Left lung (tissue), 4 donors: ENCODE measurements at regions not wholly inside any gene's neighbourhood (a gene's known extent, or its start where the extent isn't known, plus 50 kb on each side); places are given as distances from the start of the nearest gene placed in this dataset.
"Not testable (repeated sequence)": the region's sequence is repeated elsewhere in the genome, so short reads cannot be mapped to it uniquely, and the experiment has no call there.

Experiments
- ATAC-seq: fragments of 200-7000 bp; cut with Tn5 transposase; one replicate; pipeline ENCODE4 v1.9.1; 2020; ENCODE audit warnings: moderate library complexity
- DNase-seq, 4 donors: peaks; one replicate each; pipeline ENCODE4 v3.0.0-alpha.2; 2013 to 2020
- H3K27ac ChIP-seq, 2 donors: fragments of 200-600 bp; sonication (generic) in 1 of 2; one replicate each; pipeline versions ENCODE4 v1.5.0 to v1.8.0; 2020 to 2021
- H3K27me3 ChIP-seq, 2 donors: fragments of 200-600 bp; sonication (generic) in 1 of 2; one replicate each; pipeline versions ENCODE4 v1.5.0 to v1.8.0; 2020 to 2021
- H3K36me3 ChIP-seq, 2 donors: fragments of 200-600 bp; sonication (generic) in 1 of 2; one replicate each; pipeline versions ENCODE4 v1.5.0 to v1.8.0; 2020 to 2021
- H3K4me1 ChIP-seq, 2 donors: fragments of 200-600 bp; one replicate each; pipeline ENCODE4 v1.8.0; 2021
- H3K4me3 ChIP-seq, 2 donors: fragments of 200-600 bp; sonication (generic) in 1 of 2; one replicate each; pipeline versions ENCODE4 v1.5.0 to v1.8.0; 2020 to 2021; ENCODE audit warnings: mild to moderate bottlenecking in 1 of 2
- H3K9me3 ChIP-seq, 2 donors: fragments of 200-600 bp; sonication (generic) in 1 of 2; one replicate each; pipeline versions ENCODE4 v1.5.0 to v1.8.0; 2020 to 2021
- CTCF ChIP-seq, 2 donors: fragments of 200-600 bp; sonication (generic) in 1 of 2; IDR thresholded peaks; one replicate each; pipeline versions ENCODE4 v1.5.0 to v1.8.0; 2021; ENCODE audit warnings: antibody characterized with exemption in 2 of 2
- intact Hi-C, 2 donors: fragments of 100-400 bp; cut with DNase I; formaldehyde crosslinking; loops; one replicate each; pipeline versions ENCODE4 v1.11.2 to v1.14.2; 2022
- donor health status: DM: no; HTN: yes; CAD: no.
- donor health status: DM: no; HTN: no; CAD: no.

GRCh38 chr2:14902953-14903352, 270.4 kb downstream of the LRATD1 start:
- H3K27ac ChIP-seq: no peak overlapping the region
- DNase-seq: no peak
- ATAC-seq: no peak
- H3K36me3 ChIP-seq: no peaks in the 10 kb centered on the region
- H3K9me3 ChIP-seq: no peaks in the 10 kb centered on the region
- no peaks in the 10 kb centered on the region for H3K4me1 ChIP-seq
- TF ChIP-seq CTCF (IDR thresholded peaks at IDR 0.05): no peak
- no peaks in the 10 kb centered on the region for H3K27me3 ChIP-seq
- intact Hi-C loops: no loop called here
- H3K4me3 ChIP-seq: no peak overlapping the region

GRCh38 chr2:14903709-14904374, 271.3 kb downstream of the LRATD1 start:
- peak in 1 of 4 donors; percentile 79 for DNase-seq
- Histone ChIP-seq H3K4me3 (no peak overlapping the region), H3K4me1 (no peaks in the 10 kb centered on the region), H3K27me3 (no peaks in the 10 kb centered on the region), H3K36me3 (no peaks in the 10 kb centered on the region), H3K9me3 (no peaks in the 10 kb centered on the region), H3K27ac (no peak overlapping the region)
- ATAC-seq: peak; percentile 68
- peak; percentile 33 to 40 for TF ChIP-seq CTCF (IDR thresholded peaks at IDR 0.05)
- intact Hi-C loops: no loop called here

GRCh38 chr2:14904378-14904777, 271.9 kb downstream of the LRATD1 start:
- ATAC-seq, H3K4me3 ChIP-seq, intact Hi-C loops: not testable (repeated sequence)

GRCh38 chr2:14905571-14905970, 273.1 kb downstream of the LRATD1 start:
- no peaks in the 10 kb centered on the region for H3K4me1 ChIP-seq
- DNase-seq (no peak), ATAC-seq (no peak)
- H3K4me3 ChIP-seq: no peak overlapping the region
- no peak for TF ChIP-seq CTCF (IDR thresholded peaks at IDR 0.05)
- no peaks in the 10 kb centered on the region for H3K36me3 ChIP-seq
- no peaks in the 10 kb centered on the region for H3K27me3 ChIP-seq
- intact Hi-C loops: no loop called here
- H3K9me3 ChIP-seq: no peaks in the 10 kb centered on the region
- H3K27ac ChIP-seq: no peak overlapping the region

More at GRCh38 chr2:14904378-14904777, 271.9 kb downstream of the LRATD1 start:
- H3K27me3 ChIP-seq, H3K27ac ChIP-seq, DNase-seq, H3K4me1 ChIP-seq, H3K9me3 ChIP-seq, H3K36me3 ChIP-seq: not testable (repeated sequence)

- Histone ChIP-seq H3K9me3 (no peaks in the 10 kb centered on the region), H3K27me3 (no peaks in the 10 kb centered on the region), H3K36me3 (no peaks in the 10 kb centered on the region), H3K4me3 (no peak overlapping the region), H3K27ac (no peak overlapping the region), H3K4me1 (no peaks in the 10 kb centered on the region)
- DNase-seq (no peak), ATAC-seq (no peak)
- no peak for TF ChIP-seq CTCF (IDR thresholded peaks at IDR 0.05)
- intact Hi-C loops: no loop called here
Observed at GRCh38 chr2:14907014-14907612, 274.6 kb downstream of the LRATD1 start.
